Omental fat pad (tissue), 3 donors: ENCODE measurements at regions not wholly inside any gene's neighbourhood (a gene's known extent, or its start where the extent isn't known, plus 50 kb on each side); places are given as distances from the start of the nearest gene placed in this dataset.

ENCODE experiments used
- ATAC-seq: fragments of 150-250 bp; one replicate; pipeline ENCODE4 v1.9.1; 2016; ENCODE audit warnings: mild to moderate bottlenecking, moderate library complexity; ENCODE audit not compliant: low FRiP score
- DNase-seq: peaks from one replicate; pipeline ENCODE4 v3.0.0-alpha.2; 2019; ENCODE audit warnings: low spot score
- TF ChIP-seq, protein P1 (sequence below), 3 donors: fragments of 450-650 bp; IDR thresholded peaks; one replicate each; pipeline ENCODE4 v1.5.1; 2016 to 2017; ENCODE audit warnings: antibody characterized with exemption in 3 of 3, mild to moderate bottlenecking in 3 of 3, moderate library complexity in 2 of 3

DNA sequence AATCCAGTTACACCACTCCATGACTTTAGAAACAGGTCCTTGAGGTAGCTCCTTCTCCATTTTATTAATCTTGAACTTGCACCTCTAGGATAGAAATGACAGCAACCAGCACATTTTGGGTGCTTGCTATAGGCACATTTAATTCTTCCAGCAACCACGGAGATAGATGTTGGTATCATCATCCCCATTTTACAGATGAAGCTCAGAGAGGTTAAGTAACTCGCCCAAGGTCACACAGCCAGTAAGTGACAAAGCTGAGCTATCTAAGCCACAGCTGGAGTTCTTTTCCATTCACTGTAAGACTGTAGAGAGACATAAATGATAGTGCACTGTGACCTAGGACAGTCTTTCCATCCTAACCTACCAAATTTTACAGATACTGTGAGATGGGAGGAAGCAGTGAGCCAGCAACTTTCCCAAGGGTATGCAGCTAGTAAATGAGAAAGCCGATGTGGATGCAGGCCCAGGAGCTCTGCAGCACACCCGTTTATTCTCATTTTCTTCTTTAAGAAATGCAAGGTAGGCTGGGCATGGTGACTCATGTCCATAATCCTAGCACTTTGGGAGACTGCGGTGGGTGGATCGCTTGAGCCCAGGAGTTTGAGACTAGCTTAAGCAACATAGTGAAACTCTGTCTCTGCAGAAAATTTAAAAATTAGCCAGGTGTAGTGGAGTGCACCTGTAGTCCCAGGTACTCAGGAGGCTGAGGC lies 103.2 kb downstream of the TBX5 start:
- no peak for ATAC-seq
- no peak for DNase-seq
- TF ChIP-seq, protein P1, sequence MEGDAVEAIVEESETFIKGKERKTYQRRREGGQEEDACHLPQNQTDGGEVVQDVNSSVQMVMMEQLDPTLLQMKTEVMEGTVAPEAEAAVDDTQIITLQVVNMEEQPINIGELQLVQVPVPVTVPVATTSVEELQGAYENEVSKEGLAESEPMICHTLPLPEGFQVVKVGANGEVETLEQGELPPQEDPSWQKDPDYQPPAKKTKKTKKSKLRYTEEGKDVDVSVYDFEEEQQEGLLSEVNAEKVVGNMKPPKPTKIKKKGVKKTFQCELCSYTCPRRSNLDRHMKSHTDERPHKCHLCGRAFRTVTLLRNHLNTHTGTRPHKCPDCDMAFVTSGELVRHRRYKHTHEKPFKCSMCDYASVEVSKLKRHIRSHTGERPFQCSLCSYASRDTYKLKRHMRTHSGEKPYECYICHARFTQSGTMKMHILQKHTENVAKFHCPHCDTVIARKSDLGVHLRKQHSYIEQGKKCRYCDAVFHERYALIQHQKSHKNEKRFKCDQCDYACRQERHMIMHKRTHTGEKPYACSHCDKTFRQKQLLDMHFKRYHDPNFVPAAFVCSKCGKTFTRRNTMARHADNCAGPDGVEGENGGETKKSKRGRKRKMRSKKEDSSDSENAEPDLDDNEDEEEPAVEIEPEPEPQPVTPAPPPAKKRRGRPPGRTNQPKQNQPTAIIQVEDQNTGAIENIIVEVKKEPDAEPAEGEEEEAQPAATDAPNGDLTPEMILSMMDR (IDR thresholded peaks at IDR 0.05) = no peak

DNA sequence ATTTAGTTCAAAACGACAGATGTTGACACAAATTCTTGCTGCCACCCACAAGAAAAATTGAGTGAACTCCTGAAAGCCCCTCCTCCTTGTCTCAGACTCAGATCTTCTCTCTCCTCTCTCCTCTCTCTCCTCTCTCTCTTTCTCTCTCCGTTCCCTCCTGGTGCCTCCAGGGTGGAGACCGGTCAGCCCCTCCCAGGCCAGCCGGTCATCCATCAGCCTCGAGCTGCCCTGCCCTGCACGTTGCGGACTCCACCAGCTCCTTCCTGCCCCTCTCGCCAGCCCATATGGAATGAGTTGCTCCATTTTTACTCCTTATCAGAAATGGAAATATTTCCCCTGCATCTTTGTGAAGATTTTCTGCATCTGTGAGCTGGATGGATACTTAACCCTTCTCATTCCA lies 103.8 kb downstream of the TBX5 start:
- TF ChIP-seq, protein P1 (IDR thresholded peaks at IDR 0.05) = no peak
- ATAC-seq (no peak), DNase-seq (no peak)

DNA sequence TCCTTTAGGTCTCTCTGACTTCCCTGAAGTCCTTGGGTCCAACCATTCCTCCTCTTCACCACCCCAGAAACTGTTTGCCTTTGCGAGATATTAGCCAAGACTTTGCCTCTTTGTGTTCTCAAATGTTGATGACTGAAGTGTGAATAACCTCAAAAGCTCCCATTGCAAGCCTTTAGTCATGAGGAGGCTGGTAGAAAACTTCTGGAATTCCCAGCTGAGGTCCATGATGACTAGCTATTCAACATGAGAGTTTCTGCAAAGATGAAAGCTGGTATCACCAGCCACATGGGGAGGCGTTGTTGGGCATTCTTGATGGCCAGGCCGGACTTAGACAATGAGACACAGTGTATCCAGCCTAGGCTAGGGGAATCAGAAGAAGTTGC lies 111.7 kb downstream of the TBX5 start:
- DNase-seq (no peak), ATAC-seq (no peak)

DNA sequence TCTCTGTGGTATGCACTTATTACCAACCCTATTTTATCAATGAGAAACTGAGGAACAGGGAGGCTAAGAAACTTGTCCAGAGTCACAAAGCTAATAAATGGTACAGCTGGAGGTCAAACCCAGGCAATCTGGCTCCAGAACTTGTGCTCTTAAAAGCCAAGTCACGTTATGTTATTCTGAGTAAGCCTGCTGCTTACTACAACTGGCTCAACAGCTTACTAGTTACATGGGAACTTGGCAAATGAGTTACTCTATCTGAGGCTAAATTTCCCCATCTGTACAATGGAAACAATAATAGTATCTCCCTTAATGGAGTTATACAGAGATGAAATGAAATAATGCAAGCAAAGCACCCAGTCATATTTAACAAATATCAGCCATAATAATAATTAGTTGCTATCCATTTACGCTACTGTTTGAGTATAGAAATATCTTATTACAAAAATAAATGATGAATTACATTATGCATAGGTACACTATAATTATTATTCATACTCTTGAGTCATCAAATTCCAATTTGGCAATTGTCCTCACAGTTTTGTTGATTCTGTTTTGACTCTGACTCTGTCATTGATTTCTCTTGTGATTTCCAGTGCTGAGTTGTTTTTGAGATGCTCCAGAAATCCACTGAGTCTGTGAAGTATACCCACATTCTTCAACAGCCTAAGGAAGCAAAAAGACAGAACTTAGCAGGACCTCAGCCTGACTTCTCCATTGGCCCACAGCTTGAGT lies 112.2 kb downstream of the TBX5 start:
- ATAC-seq = no peak
- TF ChIP-seq, protein P1 (IDR thresholded peaks at IDR 0.05) = no peak
- DNase-seq = no peak

More for the DNA sequence above, 111.7 kb downstream of the TBX5 start:
- TF ChIP-seq, protein P1 (IDR thresholded peaks at IDR 0.05) = no peak

DNA sequence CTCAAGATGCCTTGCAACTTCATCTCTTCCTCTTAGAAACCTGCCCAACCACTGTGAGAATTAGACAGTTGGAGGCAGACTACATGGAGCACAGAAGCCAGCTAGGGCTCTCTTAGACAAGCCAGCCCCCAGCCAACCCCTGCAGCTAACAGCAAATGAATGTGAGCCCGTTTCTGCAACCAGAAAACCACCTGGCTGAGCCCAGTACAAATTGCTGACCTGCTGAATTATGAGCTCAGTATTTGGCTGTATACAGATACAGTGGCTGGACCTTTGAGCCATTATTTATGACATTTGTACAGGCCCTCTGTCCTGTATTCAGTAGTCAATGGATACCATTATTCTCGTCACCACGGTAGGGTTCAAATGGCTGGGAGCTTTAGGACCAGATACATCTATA lies 112.9 kb downstream of the TBX5 start:
- TF ChIP-seq, protein P1 (IDR thresholded peaks at IDR 0.05) = no peak
- no peak for DNase-seq
- no peak for ATAC-seq

DNA sequence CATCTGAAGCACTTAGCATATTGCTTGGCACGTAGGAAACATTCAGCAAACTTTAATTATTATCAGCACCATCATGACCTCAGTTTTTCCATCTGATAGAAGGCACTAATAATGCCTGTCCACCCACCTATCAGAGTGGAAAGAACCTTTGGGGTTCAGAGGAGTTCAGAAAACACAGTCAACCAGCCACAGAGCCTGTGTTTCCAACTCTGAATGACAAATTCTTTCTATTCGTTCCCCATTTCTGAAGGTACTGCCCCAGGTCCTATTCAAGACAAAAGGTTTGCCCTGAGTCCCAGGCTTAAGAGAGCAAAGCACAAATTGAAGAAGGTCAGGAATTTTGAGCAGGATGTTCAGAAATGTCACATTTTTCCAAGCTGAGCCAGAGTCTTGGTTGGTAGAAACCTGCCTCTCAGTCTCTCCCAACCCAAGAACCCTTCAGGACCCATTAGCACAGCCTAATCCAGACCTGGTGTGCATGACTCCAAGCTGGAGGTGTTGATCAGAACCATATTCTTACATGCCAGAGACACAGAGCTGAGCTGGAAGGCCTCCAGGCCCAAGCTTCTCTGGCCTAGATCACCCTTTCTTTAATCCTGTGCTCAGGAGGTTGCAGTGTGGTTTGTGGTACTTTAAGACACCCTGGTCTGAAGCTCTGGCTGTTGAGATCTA lies 114.4 kb downstream of the TBX5 start:
- TF ChIP-seq, protein P1 (IDR thresholded peaks at IDR 0.05) = no peak
- ATAC-seq = no peak

More for the DNA sequence above, 114.4 kb downstream of the TBX5 start:
- no peak for DNase-seq
